ENCODE measurements at regions not wholly inside any gene's neighbourhood (a gene's known extent, or its start where the extent isn't known, plus 50 kb on each side); places are given as distances from the start of the nearest gene placed in this dataset.

- no peak for TF ChIP-seq CTCF (conservative IDR thresholded peaks at IDR 0.05; ENCODE audit: low read depth, low read length)
- TF ChIP-seq BHLHE40 (IDR thresholded peaks at IDR 0.05; ENCODE audit: low read depth, low read length): no peak
- TF ChIP-seq, protein P1, sequence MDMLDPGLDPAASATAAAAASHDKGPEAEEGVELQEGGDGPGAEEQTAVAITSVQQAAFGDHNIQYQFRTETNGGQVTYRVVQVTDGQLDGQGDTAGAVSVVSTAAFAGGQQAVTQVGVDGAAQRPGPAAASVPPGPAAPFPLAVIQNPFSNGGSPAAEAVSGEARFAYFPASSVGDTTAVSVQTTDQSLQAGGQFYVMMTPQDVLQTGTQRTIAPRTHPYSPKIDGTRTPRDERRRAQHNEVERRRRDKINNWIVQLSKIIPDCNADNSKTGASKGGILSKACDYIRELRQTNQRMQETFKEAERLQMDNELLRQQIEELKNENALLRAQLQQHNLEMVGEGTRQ (IDR thresholded peaks at IDR 0.05; ENCODE audit: low read depth, low read length): no peak
- TF ChIP-seq POLR2A (IDR thresholded peaks at IDR 0.05; ENCODE audit: low read depth, low read length): no peak
Observed at GRCh38 chr17:21842332-21843317, 150.3 kb downstream of the KCNJ18 start.

Data from IMR-90 (cell line).